Natural killer cell (primary cell): ENCODE measurements at regions not wholly inside any gene's neighbourhood (a gene's known extent, or its start where the extent isn't known, plus 50 kb on each side); places are given as distances from the start of the nearest gene placed in this dataset.

Experiments
- ATAC-seq, 3 donors: fragments of 150-1000 bp in 2 of 3; fragments of 200-7000 bp in 1 of 3; cut with Tn5 transposase; 1 replicate in 1 of 3; 2 replicates in 2 of 3; pipeline ENCODE4 v1.10.0; 2021; ENCODE audit warnings: mild to moderate bottlenecking in 2 of 3, moderate library complexity in 2 of 3
- DNase-seq, 2 donors: peaks; one replicate each; pipeline versions ENCODE4 v3.0.0 to v3.0.0-alpha.2; 2013 to 2021; ENCODE audit warnings: mixed read lengths in 1 of 2
- H3K27ac ChIP-seq: one replicate; pipeline ENCODE4 v1.5.1; 2013; ENCODE audit warnings: mild to moderate bottlenecking, low read length
- H3K27me3 ChIP-seq: one replicate; pipeline ENCODE4 v1.6.1; 2013; ENCODE audit warnings: low read length; ENCODE audit not compliant: control insufficient read depth, insufficient read depth
- H3K36me3 ChIP-seq: one replicate; pipeline ENCODE4 v1.6.1; 2013; ENCODE audit warnings: low read length; ENCODE audit not compliant: control insufficient read depth, insufficient read depth
- H3K4me1 ChIP-seq: one replicate; pipeline ENCODE4 v1.6.1; 2013; ENCODE audit warnings: low read length; ENCODE audit not compliant: control insufficient read depth, insufficient read depth
- H3K4me3 ChIP-seq: one replicate; pipeline ENCODE4 v1.5.1; 2013; ENCODE audit warnings: low read length
- H3K9me3 ChIP-seq: one replicate; pipeline ENCODE4 v1.6.1; 2013; ENCODE audit warnings: low read length; ENCODE audit not compliant: control insufficient read depth, insufficient read depth
- H3K27ac Mint-ChIP-seq, 2 donors: one replicate each; pipeline ENCODE4 v1.8.0; 2022; ENCODE audit warnings: mild to moderate bottlenecking in 2 of 2, mixed read lengths in 2 of 2, moderate library complexity in 1 of 2
- H3K27me3 Mint-ChIP-seq, 2 donors: one replicate each; pipeline ENCODE4 v1.8.0; 2022; ENCODE audit warnings: low read depth in 2 of 2, mixed read lengths in 2 of 2
- H3K36me3 Mint-ChIP-seq: one replicate; pipeline ENCODE4 v1.8.0; 2022; ENCODE audit warnings: mixed read lengths
- H3K4me1 Mint-ChIP-seq, 2 donors: one replicate each; pipeline ENCODE4 v1.8.0; 2022; ENCODE audit warnings: mixed read lengths in 2 of 2
- H3K4me3 Mint-ChIP-seq: one replicate; pipeline ENCODE4 v1.8.0; 2022; ENCODE audit warnings: mild to moderate bottlenecking, moderate library complexity, mixed read lengths
- H3K9me3 Mint-ChIP-seq, 2 donors: one replicate each; pipeline ENCODE4 v1.8.0; 2022; ENCODE audit warnings: mixed read lengths in 2 of 2
- WGBS: methylation state at CpG from one replicate; pipeline ENCODE4 v1.1.7; 2013; ENCODE audit warnings: missing lambda C conversion rate; ENCODE audit not compliant: insufficient coverage; 5-methylcytosine and 5-hydroxymethylcytosine counted together
- intact Hi-C: fragments of 100-400 bp; cut with micrococcal nuclease; formaldehyde crosslinking; loops from one replicate; pipeline ENCODE4 v1.14.2; 2022
- TF ChIP-seq, protein P1 (sequence below): fragments of 200-600 bp; IDR thresholded peaks from one replicate; pipeline ENCODE4 v1.8.0; 2022; ENCODE audit warnings: antibody characterized with exemption

GRCh38 chr15:62822228-62822627, 220.3 kb upstream of the TPM1 start:
- no peaks in the 10 kb centered on the region for H3K36me3 Mint-ChIP-seq
- intact Hi-C loops, result no loop called here
- H3K27ac ChIP-seq, result no peak overlapping the region
- TF ChIP-seq, protein P1, sequence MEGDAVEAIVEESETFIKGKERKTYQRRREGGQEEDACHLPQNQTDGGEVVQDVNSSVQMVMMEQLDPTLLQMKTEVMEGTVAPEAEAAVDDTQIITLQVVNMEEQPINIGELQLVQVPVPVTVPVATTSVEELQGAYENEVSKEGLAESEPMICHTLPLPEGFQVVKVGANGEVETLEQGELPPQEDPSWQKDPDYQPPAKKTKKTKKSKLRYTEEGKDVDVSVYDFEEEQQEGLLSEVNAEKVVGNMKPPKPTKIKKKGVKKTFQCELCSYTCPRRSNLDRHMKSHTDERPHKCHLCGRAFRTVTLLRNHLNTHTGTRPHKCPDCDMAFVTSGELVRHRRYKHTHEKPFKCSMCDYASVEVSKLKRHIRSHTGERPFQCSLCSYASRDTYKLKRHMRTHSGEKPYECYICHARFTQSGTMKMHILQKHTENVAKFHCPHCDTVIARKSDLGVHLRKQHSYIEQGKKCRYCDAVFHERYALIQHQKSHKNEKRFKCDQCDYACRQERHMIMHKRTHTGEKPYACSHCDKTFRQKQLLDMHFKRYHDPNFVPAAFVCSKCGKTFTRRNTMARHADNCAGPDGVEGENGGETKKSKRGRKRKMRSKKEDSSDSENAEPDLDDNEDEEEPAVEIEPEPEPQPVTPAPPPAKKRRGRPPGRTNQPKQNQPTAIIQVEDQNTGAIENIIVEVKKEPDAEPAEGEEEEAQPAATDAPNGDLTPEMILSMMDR, result no peak
- 85% methylated on average over 4 of the region's 4 CpGs for WGBS
- no peaks in the 10 kb centered on the region for H3K9me3 Mint-ChIP-seq
- H3K4me1 ChIP-seq, result no peaks in the 10 kb centered on the region
- H3K9me3 ChIP-seq, result no peaks in the 10 kb centered on the region
- no peaks in the 10 kb centered on the region for H3K27me3 ChIP-seq
- H3K4me3 Mint-ChIP-seq, result no peak overlapping the region
- no peaks in the 10 kb centered on the region for H3K36me3 ChIP-seq
- no peak overlapping the region for H3K27ac Mint-ChIP-seq
- H3K27me3 Mint-ChIP-seq, result peaks cover 9 to 40% of the 10 kb centered on the region in 2 donors
- no peaks in the 10 kb centered on the region for H3K4me1 Mint-ChIP-seq
- H3K4me3 ChIP-seq, result no peak overlapping the region
- DNase-seq, result no peak
- no peak for ATAC-seq

DNA sequence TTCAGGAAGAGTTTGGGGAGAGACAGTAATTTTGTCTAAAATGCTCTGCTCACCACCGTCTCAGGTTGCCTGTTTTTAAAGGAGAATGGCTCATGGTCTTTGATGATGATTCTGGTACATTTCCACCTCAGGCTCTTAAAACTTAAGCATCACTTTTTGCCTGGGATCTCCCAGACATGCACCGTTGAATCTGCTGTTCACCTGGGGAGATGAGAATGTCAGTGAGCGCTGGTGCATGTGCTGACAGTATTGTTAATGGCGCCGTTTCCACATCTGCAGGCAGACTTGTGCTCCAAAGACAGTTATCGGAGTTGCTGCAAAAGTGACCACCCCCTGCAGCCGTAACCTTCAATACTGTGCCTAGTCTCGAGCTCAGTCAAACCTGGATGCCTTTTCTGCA, 219.0 kb upstream of the TPM1 start:
- Mint-ChIP-seq H3K36me3 (no peaks in the 10 kb centered on the region), H3K27me3 (peaks cover 6 to 44% of the 10 kb centered on the region in 2 donors), H3K27ac (no peak overlapping the region), H3K9me3 (no peaks in the 10 kb centered on the region), H3K4me1 (no peaks in the 10 kb centered on the region), H3K4me3 (no peak overlapping the region)
- 91% methylated on average over 7 of the region's 8 CpGs for WGBS
- no peaks in the 10 kb centered on the region for H3K9me3 ChIP-seq
- H3K27ac ChIP-seq, result no peak overlapping the region
- intact Hi-C loops, result no loop called here
- DNase-seq, result no peak
- no peak for ATAC-seq
- no peaks in the 10 kb centered on the region for H3K4me1 ChIP-seq
- H3K36me3 ChIP-seq, result no peaks in the 10 kb centered on the region
- H3K27me3 ChIP-seq, result no peaks in the 10 kb centered on the region
- TF ChIP-seq, protein P1, result no peak
- no peak overlapping the region for H3K4me3 ChIP-seq

DNA sequence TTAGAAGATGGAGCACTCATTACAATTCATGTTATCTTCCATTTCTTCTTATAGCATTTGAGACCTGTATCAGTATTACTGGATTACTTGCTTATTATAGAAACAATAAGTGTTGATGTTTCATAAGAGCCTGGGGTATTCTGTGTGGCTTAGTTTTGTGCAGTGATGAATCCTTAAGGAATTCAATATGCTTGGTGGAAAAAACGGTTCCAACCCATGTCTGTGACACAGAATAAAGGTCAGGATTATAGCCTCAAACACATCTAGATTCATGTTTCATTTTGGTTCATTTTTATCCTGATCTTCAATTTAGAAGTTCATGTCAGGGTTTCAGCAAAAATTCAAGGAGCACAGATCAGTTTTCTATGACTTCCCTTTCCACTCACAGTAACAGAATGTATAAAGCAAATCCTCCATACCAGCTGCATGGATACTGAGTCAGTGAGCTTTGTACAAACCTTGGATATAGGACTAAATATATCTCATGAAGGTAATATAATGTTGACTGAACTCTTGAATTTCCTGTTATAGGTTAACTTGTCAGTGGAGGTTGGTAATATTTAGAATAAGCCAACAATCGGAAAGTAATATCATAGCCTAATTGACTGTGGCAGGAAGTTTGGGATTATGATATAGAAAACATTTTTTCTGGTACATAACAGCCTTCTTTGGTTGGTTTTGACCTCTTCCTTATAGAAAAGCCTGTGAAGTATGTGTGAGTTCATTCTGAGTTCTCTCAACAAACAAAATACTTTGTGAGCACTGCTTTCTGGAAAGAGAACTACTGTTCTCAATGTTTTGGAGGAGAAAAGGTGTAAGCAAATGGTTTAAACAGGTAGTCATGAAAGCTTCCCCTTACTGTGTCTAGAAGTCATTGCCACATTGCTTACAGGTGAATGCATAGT, 218.2 kb upstream of the TPM1 start:
- intact Hi-C loops, result no loop called here
- Histone ChIP-seq H3K4me1 (no peaks in the 10 kb centered on the region), H3K36me3 (no peaks in the 10 kb centered on the region), H3K4me3 (no peak overlapping the region), H3K9me3 (no peaks in the 10 kb centered on the region), H3K27ac (no peak overlapping the region), H3K27me3 (no peaks in the 10 kb centered on the region)
- Mint-ChIP-seq H3K27me3 (peaks cover 6 to 44% of the 10 kb centered on the region in 2 donors), H3K4me3 (no peak overlapping the region), H3K27ac (no peak overlapping the region), H3K9me3 (no peaks in the 10 kb centered on the region), H3K4me1 (no peaks in the 10 kb centered on the region), H3K36me3 (no peaks in the 10 kb centered on the region)
- TF ChIP-seq, protein P1, result no peak
- 85% methylated on average over 2 of the region's 2 CpGs for WGBS
- DNase-seq, result no peak
- no peak for ATAC-seq

- no peak for DNase-seq
- Mint-ChIP-seq H3K27ac (no peak overlapping the region), H3K36me3 (no peaks in the 10 kb centered on the region), H3K4me3 (no peak overlapping the region), H3K9me3 (no peaks in the 10 kb centered on the region), H3K4me1 (no peaks in the 10 kb centered on the region), H3K27me3 (peaks cover 8 to 37% of the 10 kb centered on the region in 2 donors)
- no peaks in the 10 kb centered on the region for H3K27me3 ChIP-seq
- no peak overlapping the region for H3K4me3 ChIP-seq
- intact Hi-C loops, result no loop called here
- WGBS, result 92% methylated on average over 4 of the region's 4 CpGs
- ATAC-seq, result no peak
- no peaks in the 10 kb centered on the region for H3K9me3 ChIP-seq
- H3K36me3 ChIP-seq, result no peaks in the 10 kb centered on the region
- H3K4me1 ChIP-seq, result no peaks in the 10 kb centered on the region
- TF ChIP-seq, protein P1, result no peak
- no peak overlapping the region for H3K27ac ChIP-seq
Measured at GRCh38 chr15:62825191-62825590, 217.4 kb upstream of the TPM1 start.
